HG02623 (cell line): ENCODE measurements at regions not wholly inside any gene's neighbourhood (a gene's known extent, or its start where the extent isn't known, plus 50 kb on each side); places are given as distances from the start of the nearest gene placed in this dataset.

ENCODE experiments used
- ATAC-seq: cut with Tn5 transposase; IDR thresholded peaks from one replicate; pipeline ENCODE4 v1.9.1; 2021; ENCODE audit warnings: moderate library complexity; ENCODE audit not compliant: unreplicated experiment

DNA sequence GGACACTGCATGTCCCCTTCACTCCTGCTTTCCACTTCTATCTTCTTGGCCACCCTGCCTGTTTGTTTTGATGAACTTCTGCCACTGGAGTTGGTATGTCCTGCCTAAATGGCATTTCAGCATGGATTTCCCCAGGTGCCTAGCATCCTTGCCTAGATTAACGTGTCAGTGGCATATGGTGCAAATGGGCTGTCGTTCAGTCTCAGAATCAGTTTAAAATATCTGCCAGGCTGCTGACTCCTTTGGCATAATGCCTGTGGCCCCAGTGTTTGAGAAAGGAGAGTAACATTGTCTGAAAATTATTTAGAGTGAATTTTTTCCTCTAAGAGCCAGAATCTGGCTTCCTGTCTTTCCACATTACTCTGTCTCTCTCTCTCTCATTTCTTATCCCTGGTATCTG lies 64.9 kb upstream of the BARHL2 start:
- ATAC-seq, result no peak

DNA sequence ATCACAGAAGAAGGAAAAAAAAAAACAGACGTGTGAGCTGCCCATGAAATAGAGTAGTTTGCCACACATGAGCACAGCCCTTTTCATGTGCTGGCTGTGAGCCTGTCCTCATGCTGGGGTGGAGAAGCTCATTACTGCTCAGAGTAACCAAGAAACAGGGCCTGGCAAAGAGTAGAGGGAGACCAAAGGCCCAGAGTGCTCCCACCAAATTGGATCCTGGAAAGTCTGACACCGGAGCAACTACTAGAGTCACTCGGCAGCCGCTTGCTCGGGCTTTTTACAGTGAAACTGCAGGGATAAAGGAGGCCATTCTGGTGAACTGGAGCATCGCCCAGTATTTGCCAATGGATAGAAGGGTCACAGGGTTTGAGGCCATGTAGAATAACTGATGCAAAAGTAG lies 64.4 kb upstream of the BARHL2 start:
- ATAC-seq, result no peak

DNA sequence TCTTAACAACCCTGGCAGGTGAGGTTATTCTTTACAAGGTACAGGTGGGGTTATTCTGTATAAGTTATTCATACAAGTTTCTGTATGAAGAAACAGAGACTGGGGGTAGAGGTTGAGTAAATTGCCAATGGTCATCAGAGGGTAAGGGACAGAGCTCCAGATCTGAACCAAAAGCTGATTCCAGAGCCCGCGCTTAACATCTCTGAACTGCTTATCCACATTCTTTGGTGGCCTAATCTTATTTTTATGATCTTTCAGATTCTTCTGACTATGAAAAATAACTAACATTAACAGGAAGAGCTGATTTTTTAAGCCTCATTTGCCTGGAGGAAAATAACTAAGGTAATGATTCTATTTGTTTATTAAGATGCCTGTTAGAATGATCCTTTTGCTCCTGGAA lies 63.9 kb upstream of the BARHL2 start:
- no peak for ATAC-seq

DNA sequence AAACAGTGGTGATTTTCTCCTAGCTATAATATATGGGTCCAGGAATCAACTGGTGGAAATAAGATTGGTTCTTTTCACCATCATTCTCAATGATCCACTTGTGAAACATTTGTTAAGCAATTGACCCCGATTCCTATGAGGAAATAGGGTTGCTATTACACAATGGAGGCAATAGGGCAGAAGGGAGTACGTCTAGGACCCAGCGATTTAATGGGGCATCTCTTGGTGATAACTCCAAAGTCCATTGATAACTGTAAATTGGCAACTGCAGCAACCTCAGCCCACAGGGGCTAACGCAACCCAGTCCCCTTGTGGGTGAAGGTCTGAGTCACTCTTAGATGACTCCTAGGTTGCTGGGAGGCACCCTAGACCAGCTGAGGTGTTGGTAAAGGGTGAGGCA lies 62.5 kb upstream of the BARHL2 start:
- no peak for ATAC-seq

DNA sequence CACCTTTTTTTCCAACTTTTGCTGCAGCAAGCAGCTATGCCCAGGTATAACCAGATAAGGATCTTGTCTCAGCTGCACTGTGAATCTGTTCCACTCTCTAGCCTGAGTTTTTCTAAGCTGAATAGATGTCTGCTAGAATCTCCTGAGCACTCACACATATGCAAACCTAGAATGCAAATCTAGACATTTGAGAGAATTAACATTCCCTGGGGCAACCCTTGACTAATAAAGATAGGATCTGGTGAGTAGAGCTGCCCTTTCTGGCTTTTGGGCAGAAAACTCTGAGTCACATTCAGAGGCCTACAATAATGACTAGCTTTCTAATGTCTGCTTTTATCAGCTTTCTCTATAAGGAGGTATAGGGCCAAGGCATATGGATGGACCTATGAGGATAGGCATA lies 61.4 kb upstream of the BARHL2 start:
- no peak for ATAC-seq

DNA sequence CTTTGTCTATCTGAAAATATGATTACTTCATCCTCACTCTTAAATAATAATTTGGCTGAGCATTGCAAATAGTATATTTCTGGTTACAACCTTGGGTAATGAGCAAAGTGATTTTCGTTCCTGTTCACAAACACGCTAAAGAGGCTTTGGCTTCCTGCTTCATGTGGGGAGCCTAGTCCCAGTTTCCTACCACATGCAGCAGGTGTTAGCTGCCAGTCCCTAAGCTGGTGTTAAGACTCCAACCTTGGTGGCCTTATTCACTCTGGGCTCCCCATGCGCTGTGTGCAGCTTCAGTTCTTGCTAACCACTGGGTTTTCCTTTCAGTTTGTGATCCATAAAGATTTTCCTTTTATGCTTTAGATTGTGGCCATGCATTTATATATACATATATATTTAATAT lies 56.7 kb upstream of the BARHL2 start:
- ATAC-seq, result no peak

DNA sequence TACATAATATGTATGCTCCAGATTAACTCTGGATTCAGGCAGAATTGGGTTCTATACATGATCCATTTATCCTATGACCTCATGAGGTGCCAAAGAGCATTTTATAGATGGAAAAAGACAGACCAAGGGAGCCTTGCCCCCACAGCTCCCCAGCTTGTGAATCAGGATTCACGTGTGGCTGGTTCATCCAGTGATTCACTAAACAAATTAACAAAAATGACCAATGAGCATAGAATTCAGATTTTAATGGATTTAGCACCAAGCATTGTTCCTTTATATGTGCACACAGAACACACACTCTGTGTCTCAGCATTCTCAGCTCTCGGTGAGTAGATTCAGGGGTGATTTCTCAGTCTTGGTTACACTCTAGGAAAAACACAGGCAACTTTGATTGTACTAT lies 51.7 kb upstream of the BARHL2 start:
- ATAC-seq, result no peak

DNA sequence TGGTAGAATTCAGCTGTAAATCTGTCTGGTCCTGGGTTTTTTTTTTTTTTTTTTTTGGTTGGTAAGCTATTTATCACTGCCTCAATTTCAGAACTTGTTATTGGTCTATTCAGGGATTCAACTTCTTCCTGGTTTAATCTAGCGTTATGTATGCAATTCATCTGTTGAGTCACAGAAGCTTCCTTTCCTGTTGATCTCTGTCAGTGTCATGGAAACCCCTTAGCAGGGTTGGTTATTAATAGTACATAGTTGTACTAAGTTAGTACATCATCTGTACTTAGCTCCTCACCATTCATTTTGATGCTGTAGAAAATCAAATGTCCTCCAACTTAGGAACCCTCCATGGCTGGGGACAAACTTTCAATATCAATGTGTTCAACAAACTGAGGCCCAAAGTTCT lies 51.0 kb upstream of the BARHL2 start:
- ATAC-seq, result no peak
